GM19372 (cell line): ENCODE measurements at regions not wholly inside any gene's neighbourhood (a gene's known extent, or its start where the extent isn't known, plus 50 kb on each side); places are given as distances from the start of the nearest gene placed in this dataset.
"Not testable (repeated sequence)": the region's sequence is repeated elsewhere in the genome, so short reads cannot be mapped to it uniquely, and the experiment has no call there.

Experiments used
- ATAC-seq: cut with Tn5 transposase; IDR thresholded peaks from one replicate; pipeline ENCODE4 v1.9.1; 2021; ENCODE audit warnings: mild to moderate bottlenecking, low read depth, moderate library complexity; ENCODE audit not compliant: unreplicated experiment

DNA sequence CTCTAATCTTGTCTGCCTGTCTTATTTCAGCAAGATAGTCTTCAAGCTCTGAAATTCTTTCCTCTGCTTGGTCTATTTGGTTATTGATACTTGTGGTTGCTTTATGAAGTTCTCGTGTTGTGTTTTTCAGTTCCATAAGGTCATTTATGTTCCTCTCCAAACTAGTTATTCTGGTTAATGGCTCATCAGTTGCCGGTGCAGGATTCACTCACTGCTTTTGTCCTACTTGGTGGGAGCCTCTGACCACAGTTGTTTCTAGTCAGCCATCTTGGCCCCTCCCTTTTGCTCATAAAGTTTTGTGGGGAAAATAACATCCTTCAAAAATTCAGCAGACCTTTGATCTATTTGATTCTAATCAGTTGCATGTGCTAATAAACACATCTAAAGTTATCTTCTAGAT is 158.6 kb upstream of the PARD3B start:
- no peak for ATAC-seq

DNA sequence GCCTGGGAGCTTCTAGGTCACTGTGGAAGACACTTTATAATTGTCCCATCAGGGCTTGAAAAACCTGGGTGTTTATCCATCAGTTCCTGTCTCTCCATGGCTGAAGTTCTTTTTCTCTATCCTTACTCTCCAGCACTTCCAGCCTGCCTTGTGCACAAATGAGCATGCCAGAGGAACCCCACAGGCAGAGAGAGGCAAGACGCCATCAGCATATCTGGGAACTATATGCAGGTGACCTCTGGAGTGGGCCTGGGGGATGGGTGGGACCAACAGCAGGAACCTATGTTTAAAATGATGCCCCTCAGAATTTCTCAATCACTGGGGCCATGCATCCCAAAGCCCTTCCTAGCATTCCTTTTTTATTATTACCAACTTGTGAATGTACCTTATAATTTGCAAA is 156.2 kb upstream of the PARD3B start:
- ATAC-seq: no peak

- no peak for ATAC-seq
Observed at GRCh38 chr2:204389856-204390255, 155.4 kb upstream of the PARD3B start.

DNA sequence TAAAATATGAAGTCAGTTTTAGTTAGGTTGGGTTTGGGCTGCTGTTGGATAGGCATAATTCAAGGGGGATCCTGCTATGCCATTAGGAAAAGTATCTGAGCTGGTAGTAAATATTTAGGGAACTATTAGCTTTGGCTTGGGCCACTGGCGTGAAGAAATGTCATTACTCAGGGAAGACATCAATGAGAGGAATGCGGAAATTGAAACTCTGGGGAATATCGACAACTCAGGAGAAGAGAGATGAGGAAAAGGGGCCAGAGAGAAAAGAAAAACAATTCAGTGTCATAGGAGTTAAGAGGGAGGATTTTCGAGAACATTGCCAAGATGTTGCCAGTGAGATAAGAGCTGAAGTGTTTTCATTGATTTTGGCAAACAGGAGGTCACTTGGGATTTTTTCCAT is 149.7 kb upstream of the PARD3B start:
- ATAC-seq: no peak

DNA sequence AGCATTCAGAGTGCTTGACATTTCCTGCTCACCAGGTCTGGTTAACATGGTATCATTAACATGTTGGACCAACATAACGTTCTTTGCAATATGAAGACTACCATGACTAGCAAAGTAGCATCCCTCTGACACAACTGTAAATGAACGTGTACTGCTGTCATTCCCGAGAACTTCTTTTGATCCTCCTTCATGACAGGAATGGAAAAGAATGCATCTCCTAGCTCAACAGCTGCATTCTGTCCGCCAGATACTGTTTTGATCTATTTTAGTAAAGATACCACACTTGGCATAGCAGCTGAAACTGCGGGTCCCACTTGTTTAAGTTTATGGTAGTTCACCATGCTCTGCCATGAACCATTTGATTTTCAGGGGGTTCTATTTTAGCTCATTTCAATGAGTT is 144.2 kb upstream of the PARD3B start:
- ATAC-seq: no peak

DNA sequence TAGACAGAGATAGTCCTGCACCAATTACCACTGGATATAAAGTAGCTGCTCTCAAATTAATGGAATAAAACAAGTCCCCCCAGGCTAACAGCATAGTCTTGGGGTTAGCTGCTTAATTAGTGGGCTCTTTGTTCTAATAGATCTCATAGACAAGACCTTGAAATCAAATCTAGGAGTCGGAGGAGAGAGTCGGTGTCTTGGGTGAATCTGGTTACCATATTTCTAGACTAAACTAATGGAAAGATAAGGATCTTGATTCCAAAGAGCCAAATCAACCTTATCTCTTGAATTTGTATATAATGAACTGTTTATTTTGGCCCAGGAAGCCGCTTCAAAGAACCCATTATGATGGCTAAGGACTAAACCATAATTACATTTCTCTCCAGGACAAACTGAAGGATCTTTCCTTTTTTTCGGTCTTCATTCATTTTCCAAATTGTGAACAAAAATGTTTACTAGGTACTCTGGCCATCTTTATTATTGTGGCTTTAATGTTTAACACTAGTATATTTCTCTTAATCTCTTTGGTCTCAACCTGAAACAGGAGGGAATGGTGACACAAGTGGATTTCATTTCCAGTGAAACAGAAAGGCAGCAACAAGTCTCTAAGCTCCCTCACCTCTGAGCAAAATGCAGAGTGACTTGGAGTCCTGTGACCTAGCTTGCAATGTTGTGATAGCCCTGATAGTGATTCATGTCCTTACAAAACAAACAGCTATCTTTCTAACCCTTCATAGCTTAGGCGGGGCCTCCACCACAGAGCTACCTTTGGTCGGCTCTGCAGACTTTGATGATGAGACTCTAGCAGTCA is 137.9 kb upstream of the PARD3B start:
- no peak for ATAC-seq

GRCh38 chr2:204412782-204413181 is 132.5 kb upstream of the PARD3B start:
- ATAC-seq: not testable (repeated sequence)

DNA sequence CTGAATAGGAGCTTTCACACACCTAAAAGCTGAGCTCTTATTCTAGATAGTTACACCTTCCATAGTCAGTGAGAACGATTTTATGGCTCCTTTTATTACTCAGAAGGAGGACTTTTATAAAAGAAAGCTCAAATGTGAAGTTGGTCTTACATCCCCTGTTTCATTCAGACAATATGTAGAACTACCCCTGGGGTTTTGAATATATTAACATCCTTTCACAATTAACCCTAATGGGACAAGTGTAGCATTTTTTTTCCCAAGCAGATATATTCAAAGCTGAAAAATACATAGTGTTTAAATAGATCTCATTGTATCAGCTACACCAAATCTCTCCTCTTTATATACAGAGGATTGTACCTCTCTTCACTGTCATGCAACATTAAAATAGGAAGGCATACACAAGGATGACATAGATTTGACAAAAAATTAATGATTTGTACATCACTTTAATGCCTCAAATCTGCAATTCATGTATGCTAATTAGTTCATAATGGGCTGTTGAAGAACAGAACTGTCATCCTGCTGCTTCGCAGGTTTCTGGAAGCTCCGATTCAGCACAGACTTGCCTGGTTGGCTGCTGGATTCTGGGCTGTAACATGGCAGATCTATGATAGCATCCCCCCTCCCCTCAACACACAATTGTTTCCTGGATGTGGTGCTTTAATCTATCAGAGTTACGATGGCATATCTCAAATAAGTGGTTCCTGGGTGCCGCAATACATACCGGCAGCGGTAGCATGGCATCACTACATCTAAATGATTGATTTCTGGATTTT is 129.7 kb upstream of the PARD3B start:
- no peak for ATAC-seq

DNA sequence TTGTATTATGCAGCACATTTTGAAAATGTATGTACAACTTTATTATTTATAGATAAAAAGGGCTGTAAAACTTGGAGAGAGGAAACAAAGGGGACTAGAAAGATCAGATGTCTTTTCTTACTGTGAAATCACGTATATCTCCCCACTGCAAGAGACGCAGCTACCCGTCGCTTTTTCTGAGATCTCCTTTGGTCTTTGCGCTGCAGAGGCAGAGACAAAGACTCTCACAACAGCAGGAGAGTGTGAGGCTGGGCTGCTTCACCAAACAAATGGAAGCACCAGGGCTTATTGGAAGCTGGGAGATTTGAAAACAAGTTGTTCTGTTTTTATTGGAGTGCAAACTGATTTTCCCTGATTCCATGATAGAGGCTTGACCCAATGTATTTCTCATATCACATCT is 129.0 kb upstream of the PARD3B start:
- no peak for ATAC-seq

GRCh38 chr2:204425821-204426220 is 119.5 kb upstream of the PARD3B start:
- no peak for ATAC-seq

DNA sequence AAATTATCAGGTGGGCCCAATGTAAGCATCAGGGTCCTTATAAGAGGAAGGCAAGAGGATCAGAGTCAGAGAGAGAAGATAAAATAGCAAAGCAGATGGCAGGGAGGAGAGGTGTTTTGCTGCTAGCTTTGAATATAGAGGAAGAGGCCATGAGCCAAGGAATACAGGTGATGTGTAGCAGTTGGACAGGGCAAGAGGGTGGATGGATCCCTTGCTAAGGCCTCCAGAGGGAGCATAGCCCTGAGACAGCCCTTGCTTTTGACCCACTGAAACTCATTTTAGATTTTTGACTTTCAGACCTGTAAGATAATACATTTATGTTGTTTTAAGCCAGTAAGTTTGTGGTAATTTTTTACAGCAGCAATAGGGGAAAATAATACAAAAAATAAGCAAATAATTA is 116.6 kb upstream of the PARD3B start:
- ATAC-seq: no peak

GRCh38 chr2:204431529-204431928 is 113.7 kb upstream of the PARD3B start:
- no peak for ATAC-seq

DNA sequence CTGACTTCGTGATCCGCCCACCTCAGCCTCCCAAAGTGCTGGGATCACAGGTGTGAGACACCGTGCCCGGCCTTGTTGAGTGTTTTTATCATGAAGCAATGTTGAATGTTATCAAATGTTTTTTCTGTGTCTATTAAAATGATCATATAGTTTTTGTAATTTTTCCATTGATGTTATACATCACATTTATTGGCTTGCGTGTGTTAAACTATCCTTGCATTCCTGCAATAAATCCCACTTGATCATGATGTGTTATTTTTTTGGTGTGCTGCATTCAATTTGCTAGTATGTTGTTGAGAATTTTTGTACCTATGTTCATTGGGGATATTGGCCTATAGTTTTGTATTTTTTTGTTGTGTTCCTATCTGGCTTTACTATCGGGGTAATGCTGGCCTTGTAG is 113.1 kb upstream of the PARD3B start:
- ATAC-seq: no peak

GRCh38 chr2:204434660-204435462 is 110.4 kb upstream of the PARD3B start:
- ATAC-seq: no peak

DNA sequence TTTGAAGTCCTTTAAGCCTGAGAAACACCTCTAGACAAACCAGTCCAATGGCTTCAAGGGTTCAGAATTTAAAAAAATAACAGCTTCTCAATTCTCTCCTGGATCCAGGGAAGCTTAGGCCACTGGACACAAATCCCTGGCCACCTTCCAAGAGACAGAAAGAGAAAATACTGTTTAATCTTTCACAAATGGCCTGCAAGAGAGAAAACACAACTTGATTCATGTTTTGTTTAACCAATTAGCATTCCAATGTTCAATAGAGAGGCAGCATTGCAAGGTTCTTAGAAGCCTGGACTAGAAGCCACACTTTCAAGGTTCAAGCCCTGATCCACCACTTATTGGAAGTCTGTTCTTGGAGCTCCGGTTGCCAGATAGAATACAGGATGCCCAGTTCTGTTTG is 109.0 kb upstream of the PARD3B start:
- ATAC-seq: no peak

GRCh38 chr2:204437408-204437807 is 107.9 kb upstream of the PARD3B start:
- ATAC-seq: no peak

- no peak for ATAC-seq
Observed at GRCh38 chr2:204437815-204438756, 107.2 kb upstream of the PARD3B start.

GRCh38 chr2:204441316-204441715 is 104.0 kb upstream of the PARD3B start:
- no peak for ATAC-seq

DNA sequence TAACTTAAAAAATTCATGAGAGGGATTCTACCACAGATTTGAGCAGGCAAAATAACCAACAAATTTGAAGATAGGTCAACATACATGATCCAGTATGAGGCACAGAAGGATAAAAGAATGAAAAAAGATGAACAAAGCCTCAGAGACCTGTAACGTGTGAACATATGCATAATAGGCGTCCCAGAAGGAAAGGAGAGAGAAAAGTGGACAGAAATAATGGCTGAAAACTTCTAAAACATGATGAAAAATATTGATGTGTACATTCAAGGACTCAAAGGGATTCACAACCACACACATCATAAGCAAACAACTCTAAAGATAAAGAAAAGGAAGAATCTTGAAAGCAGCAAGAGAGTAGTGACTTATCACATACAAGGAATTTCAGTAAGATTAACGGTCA is 100.1 kb upstream of the PARD3B start:
- no peak for ATAC-seq

DNA sequence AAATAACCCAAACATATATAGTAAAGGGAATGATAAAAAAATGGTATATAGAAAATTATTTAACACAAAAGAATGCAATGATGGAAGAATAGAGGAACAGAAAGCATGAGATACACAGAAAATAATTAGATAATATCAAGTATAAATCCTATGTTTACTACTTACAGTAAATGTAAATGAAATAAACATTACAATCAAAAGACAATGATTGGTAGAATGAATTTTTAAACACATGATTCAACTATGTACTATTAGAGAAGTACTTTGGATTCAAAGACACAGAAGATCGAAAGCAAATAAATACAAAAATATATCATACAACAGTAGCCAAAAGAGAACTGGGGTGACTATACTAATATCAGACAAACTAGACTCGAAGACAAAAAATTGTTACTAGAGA is 97.6 kb upstream of the PARD3B start:
- no peak for ATAC-seq
